ENCODE measurements at regions not wholly inside any gene's neighbourhood (a gene's known extent, or its start where the extent isn't known, plus 50 kb on each side); places are given as distances from the start of the nearest gene placed in this dataset.

DNA sequence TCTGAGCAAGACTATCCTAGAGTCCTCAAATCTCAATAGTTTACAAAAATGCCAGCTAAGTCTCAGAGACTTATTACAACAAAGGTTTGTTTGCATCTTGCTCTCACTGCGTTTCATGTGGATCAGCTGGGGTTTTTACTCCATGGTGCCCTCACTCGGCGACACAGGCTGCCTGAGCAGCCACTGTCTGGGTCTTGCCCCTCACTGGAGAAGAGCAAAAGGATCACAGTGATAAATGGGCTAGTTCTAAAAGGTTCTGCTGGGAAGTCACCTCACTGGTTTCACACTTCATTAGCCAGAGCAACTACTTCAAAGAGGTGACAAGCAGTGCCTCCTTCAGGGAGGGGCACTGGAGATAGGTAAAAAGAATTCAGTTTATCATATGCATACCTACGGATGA, 392.0 kb downstream of the RPL10L start:
- Histone ChIP-seq H3K27me3 (ENCODE audit: control insufficient read depth in 4 of 4, insufficient read depth in 4 of 4, low read length in 3 of 4) (peaks cover 0 to 3% (median 0%) of the 10 kb centered on the region in 4 donors), H3K9me3 (ENCODE audit: control insufficient read depth in 4 of 4, low read length in 3 of 4) (no peaks in the 10 kb centered on the region), H3K4me3 (ENCODE audit: low read depth in 1 of 3, low read length in 3 of 3) (no peak overlapping the region), H3K9ac (ENCODE audit: low read depth in 1 of 2, low read length in 2 of 2) (no peak overlapping the region), H3K4me1 (ENCODE audit: control insufficient read depth in 4 of 4, insufficient read depth in 4 of 4, low read length in 3 of 4) (no peaks in the 10 kb centered on the region), H3K36me3 (ENCODE audit: control insufficient read depth in 4 of 4, insufficient read depth in 3 of 4, low read depth in 1 of 4, low read length in 3 of 4) (no peaks in the 10 kb centered on the region), H3K27ac (ENCODE audit: low read depth in 1 of 2, low read length in 2 of 2) (no peak overlapping the region)
- TF ChIP-seq ZBTB33 (IDR thresholded peaks at IDR 0.05), result no peak
- DNase-seq (ENCODE audit: low spot score), result no peak
- WGBS, result 37% methylated on average over 4 of the region's 4 CpGs

- Histone ChIP-seq H3K27me3 (ENCODE audit: control insufficient read depth in 4 of 4, insufficient read depth in 4 of 4, low read length in 3 of 4) (no peaks in the 10 kb centered on the region), H3K9ac (ENCODE audit: low read depth in 1 of 2, low read length in 2 of 2) (no peak overlapping the region), H3K4me3 (ENCODE audit: low read depth in 1 of 3, low read length in 3 of 3) (no peak overlapping the region), H3K27ac (ENCODE audit: low read depth in 1 of 2, low read length in 2 of 2) (no peak overlapping the region), H3K9me3 (ENCODE audit: control insufficient read depth in 4 of 4, low read length in 3 of 4) (no peaks in the 10 kb centered on the region), H3K4me1 (ENCODE audit: control insufficient read depth in 4 of 4, insufficient read depth in 4 of 4, low read length in 3 of 4) (no peaks in the 10 kb centered on the region), H3K36me3 (ENCODE audit: control insufficient read depth in 4 of 4, insufficient read depth in 3 of 4, low read depth in 1 of 4, low read length in 3 of 4) (no peaks in the 10 kb centered on the region)
- DNase-seq (ENCODE audit: low spot score), result no peak
- TF ChIP-seq, protein P1, sequence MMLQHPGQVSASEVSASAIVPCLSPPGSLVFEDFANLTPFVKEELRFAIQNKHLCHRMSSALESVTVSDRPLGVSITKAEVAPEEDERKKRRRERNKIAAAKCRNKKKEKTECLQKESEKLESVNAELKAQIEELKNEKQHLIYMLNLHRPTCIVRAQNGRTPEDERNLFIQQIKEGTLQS (IDR thresholded peaks at IDR 0.05), result no peak
- TF ChIP-seq FOXA1 (IDR thresholded peaks at IDR 0.05), result no peak
- TF ChIP-seq YY1 (IDR thresholded peaks at IDR 0.05), result no peak
- TF ChIP-seq HNF4A (conservative IDR thresholded peaks at IDR 0.05), result no peak
- no peak for TF ChIP-seq JUND (IDR thresholded peaks at IDR 0.05)
- TF ChIP-seq GABPA (IDR thresholded peaks at IDR 0.05 in 1 of 2, conservative IDR thresholded peaks at IDR 0.05 in 1 of 2), result no peak
- TF ChIP-seq NR2F2 (IDR thresholded peaks at IDR 0.05), result no peak
- no peak for TF ChIP-seq RXRA (IDR thresholded peaks at IDR 0.05)
- TF ChIP-seq FOXA2 (IDR thresholded peaks at IDR 0.05), result no peak
- TF ChIP-seq, protein P2, sequence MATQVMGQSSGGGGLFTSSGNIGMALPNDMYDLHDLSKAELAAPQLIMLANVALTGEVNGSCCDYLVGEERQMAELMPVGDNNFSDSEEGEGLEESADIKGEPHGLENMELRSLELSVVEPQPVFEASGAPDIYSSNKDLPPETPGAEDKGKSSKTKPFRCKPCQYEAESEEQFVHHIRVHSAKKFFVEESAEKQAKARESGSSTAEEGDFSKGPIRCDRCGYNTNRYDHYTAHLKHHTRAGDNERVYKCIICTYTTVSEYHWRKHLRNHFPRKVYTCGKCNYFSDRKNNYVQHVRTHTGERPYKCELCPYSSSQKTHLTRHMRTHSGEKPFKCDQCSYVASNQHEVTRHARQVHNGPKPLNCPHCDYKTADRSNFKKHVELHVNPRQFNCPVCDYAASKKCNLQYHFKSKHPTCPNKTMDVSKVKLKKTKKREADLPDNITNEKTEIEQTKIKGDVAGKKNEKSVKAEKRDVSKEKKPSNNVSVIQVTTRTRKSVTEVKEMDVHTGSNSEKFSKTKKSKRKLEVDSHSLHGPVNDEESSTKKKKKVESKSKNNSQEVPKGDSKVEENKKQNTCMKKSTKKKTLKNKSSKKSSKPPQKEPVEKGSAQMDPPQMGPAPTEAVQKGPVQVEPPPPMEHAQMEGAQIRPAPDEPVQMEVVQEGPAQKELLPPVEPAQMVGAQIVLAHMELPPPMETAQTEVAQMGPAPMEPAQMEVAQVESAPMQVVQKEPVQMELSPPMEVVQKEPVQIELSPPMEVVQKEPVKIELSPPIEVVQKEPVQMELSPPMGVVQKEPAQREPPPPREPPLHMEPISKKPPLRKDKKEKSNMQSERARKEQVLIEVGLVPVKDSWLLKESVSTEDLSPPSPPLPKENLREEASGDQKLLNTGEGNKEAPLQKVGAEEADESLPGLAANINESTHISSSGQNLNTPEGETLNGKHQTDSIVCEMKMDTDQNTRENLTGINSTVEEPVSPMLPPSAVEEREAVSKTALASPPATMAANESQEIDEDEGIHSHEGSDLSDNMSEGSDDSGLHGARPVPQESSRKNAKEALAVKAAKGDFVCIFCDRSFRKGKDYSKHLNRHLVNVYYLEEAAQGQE (IDR thresholded peaks at IDR 0.05), result no peak
- no peak for TF ChIP-seq EGR1 (IDR thresholded peaks at IDR 0.05; ENCODE audit: low read depth in 2 of 2)
- TF ChIP-seq TAF1 (conservative IDR thresholded peaks at IDR 0.05), result no peak
- no peak for TF ChIP-seq HNF4G (IDR thresholded peaks at IDR 0.05)
- TF ChIP-seq, protein P3, sequence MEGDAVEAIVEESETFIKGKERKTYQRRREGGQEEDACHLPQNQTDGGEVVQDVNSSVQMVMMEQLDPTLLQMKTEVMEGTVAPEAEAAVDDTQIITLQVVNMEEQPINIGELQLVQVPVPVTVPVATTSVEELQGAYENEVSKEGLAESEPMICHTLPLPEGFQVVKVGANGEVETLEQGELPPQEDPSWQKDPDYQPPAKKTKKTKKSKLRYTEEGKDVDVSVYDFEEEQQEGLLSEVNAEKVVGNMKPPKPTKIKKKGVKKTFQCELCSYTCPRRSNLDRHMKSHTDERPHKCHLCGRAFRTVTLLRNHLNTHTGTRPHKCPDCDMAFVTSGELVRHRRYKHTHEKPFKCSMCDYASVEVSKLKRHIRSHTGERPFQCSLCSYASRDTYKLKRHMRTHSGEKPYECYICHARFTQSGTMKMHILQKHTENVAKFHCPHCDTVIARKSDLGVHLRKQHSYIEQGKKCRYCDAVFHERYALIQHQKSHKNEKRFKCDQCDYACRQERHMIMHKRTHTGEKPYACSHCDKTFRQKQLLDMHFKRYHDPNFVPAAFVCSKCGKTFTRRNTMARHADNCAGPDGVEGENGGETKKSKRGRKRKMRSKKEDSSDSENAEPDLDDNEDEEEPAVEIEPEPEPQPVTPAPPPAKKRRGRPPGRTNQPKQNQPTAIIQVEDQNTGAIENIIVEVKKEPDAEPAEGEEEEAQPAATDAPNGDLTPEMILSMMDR (IDR thresholded peaks at IDR 0.05; ENCODE audit: low read depth, low read length, missing input control), result no peak
- TF ChIP-seq RAD21 (IDR thresholded peaks at IDR 0.05), result no peak
- WGBS, result 44% methylated on average over 3 of the region's 3 CpGs
Measured at GRCh38 chr14:46256381-46256780, 395.2 kb downstream of the RPL10L start.

Measured in liver (tissue), 8 donors.